ENCODE measurements at regions not wholly inside any gene's neighbourhood (a gene's known extent, or its start where the extent isn't known, plus 50 kb on each side); places are given as distances from the start of the nearest gene placed in this dataset.
"Not testable (repeated sequence)": the region's sequence is repeated elsewhere in the genome, so short reads cannot be mapped to it uniquely, and the experiment has no call there.

DNA sequence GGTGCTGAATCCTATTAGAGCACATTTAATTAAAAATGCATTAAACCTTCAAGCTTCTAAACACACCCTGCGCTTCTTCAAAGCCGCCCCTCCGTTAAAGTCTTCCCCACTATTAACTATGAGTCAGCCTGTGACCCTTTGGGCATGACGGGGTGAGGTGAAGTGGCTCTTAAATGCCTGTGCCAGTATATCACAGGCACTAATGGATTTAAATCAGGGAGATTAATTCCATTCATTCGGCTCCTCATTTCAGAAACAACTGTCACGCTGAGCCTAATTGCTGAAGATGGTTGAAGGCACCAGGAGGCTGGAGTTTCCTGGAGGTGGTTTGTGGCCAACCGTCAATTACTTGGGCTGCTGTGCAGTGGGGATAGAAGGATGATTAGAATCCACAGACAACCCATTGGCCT is 192.6 kb upstream of the MSX2 start:
- POLR2A ChIA-PET, result no interaction called here
- no CpG with 5 or more reads among the region's 7 CpGs for WGBS (ENCODE audit: insufficient coverage)
- Mint-ChIP-seq H3K4me3 (no peak overlapping the region), H3K36me3 (no peaks in the 10 kb centered on the region), H3K27me3 (peaks cover 2 to 20% of the 10 kb centered on the region in 2 donors), H3K9me3 (no peaks in the 10 kb centered on the region), H3K4me1 (no peaks in the 10 kb centered on the region), H3K27ac (no peak overlapping the region)
- no peaks in the 10 kb centered on the region for H3K9me3 ChIP-seq
- no peak overlapping the region for H3K4me3 ChIP-seq (ENCODE audit: control insufficient read depth in 1 of 2, extremely low read depth in 1 of 2, low read length in 1 of 2)
- no peak overlapping the region for H3K27ac ChIP-seq (ENCODE audit: low read length)
- H3K36me3 ChIP-seq (ENCODE audit: control insufficient read depth in 2 of 2, extremely low read depth in 1 of 2, insufficient read depth in 1 of 2, low read length in 1 of 2), result no peaks in the 10 kb centered on the region
- no peak for ATAC-seq (replicated peaks in 1 of 4)
- H3K27me3 ChIP-seq (replicated peaks in 1 of 2; ENCODE audit: control insufficient read depth in 2 of 2, extremely low read depth in 1 of 2, insufficient read depth in 2 of 2, low read length in 1 of 2), result peaks cover 0 to 1% of the 10 kb centered on the region in 2 experiments
- CTCF ChIA-PET, result no interaction called here
- no peak for DNase-seq
- no peaks in the 10 kb centered on the region for H3K4me1 ChIP-seq (ENCODE audit: control insufficient read depth in 1 of 2, extremely low read depth in 1 of 2, insufficient read depth in 2 of 2, low read length in 2 of 2)

DNA sequence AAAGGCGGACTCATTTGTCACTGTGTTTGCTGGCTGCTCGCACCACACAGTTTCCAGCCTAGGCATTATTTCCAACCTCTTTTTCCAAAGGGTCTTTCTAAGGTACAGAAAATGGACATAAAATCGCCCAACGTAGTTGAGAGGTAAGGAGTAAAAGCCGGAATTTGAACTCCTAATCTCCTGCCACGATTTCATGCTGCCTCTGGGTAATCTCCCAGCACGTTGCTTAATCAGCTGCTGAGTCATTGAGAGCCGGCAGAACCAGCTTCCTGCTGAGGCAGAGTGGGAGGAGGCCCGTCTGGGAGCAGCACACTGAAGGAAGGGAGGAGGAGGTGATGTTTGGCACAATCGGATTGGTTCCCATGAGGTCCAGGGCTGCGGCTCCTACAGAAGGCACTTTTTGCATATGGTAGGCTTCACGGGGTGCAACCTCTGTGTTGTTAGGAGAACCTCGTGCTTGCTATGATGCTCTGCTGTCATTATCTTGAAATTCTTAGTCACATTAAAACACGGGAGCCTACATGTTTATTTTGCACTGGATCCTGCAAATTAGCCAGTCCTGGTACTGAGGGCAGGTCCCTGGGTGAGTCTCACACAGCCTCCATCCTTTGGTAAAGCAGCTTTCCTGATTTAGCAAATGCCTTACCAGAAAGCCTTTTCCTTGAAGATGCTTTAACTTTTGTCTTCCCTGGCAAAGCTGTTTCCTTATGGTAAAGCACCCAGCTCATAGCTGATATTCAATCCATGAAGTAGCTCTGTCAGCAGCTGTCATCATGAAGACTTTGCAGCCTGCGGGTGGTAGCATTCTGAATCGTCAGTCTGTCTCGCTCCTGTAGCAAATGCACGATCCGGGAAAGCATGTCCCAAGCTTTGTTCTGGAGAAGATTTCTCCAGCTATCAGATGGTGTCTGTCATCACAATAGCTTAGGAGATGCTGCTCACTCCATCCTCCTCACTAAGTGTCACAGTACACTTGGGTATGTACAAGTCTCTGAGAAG is 191.6 kb upstream of the MSX2 start:
- Mint-ChIP-seq H3K36me3 (no peaks in the 10 kb centered on the region), H3K4me1 (no peaks in the 10 kb centered on the region), H3K27me3 (peaks cover 2 to 20% of the 10 kb centered on the region in 2 donors), H3K27ac (no peak overlapping the region), H3K9me3 (no peaks in the 10 kb centered on the region), H3K4me3 (no peak overlapping the region)
- 30% methylated on average over 17 of the region's 19 CpGs for WGBS (ENCODE audit: insufficient coverage)
- Histone ChIP-seq H3K36me3 (ENCODE audit: control insufficient read depth in 2 of 2, extremely low read depth in 1 of 2, insufficient read depth in 1 of 2, low read length in 1 of 2) (no peaks in the 10 kb centered on the region), H3K27me3 (replicated peaks in 1 of 2; ENCODE audit: control insufficient read depth in 2 of 2, extremely low read depth in 1 of 2, insufficient read depth in 2 of 2, low read length in 1 of 2) (no peaks in the 10 kb centered on the region), H3K27ac (ENCODE audit: low read length) (no peak overlapping the region), H3K4me3 (ENCODE audit: control insufficient read depth in 1 of 2, extremely low read depth in 1 of 2, low read length in 1 of 2) (no peak overlapping the region), H3K4me1 (ENCODE audit: control insufficient read depth in 1 of 2, extremely low read depth in 1 of 2, insufficient read depth in 2 of 2, low read length in 2 of 2) (no peaks in the 10 kb centered on the region), H3K9me3 (no peaks in the 10 kb centered on the region)
- DNase-seq (peak in 1 of 35 experiments; percentile 12), ATAC-seq (replicated peaks in 1 of 4) (no peak)
- ChIA-PET POLR2A (no interaction called here), CTCF (no interaction called here)

DNA sequence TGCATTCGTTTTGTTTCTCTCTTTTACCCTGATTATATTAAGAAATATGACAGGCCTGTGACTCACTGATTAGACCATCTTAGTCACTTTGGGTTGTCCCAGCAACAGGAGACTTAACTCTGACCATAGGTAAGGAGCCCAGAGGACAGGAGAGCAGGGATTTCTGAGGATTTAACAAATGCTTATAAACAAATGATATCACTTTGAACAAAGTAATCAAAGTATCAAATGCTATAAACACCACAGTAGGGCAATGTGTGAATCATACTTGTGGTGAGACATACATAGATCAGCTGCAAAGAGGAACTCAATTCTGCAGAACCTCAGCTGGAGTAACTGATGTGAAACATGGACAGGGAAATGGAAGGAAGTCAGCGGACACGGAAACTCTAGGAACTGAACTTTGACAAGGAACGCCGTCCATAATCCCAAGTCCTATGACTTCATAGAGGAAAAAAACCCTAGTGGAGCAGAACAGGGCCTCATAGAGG is 190.6 kb upstream of the MSX2 start:
- Histone ChIP-seq H3K4me3 (ENCODE audit: control insufficient read depth in 1 of 2, extremely low read depth in 1 of 2, low read length in 1 of 2) (no peak overlapping the region), H3K27ac (ENCODE audit: low read length) (no peak overlapping the region), H3K9me3 (no peaks in the 10 kb centered on the region), H3K27me3 (replicated peaks in 1 of 2; ENCODE audit: control insufficient read depth in 2 of 2, extremely low read depth in 1 of 2, insufficient read depth in 2 of 2, low read length in 1 of 2) (no peaks in the 10 kb centered on the region), H3K4me1 (ENCODE audit: control insufficient read depth in 1 of 2, extremely low read depth in 1 of 2, insufficient read depth in 2 of 2, low read length in 2 of 2) (no peaks in the 10 kb centered on the region), H3K36me3 (ENCODE audit: control insufficient read depth in 2 of 2, extremely low read depth in 1 of 2, insufficient read depth in 1 of 2, low read length in 1 of 2) (no peaks in the 10 kb centered on the region)
- no peak overlapping the region for H3K4me3 Mint-ChIP-seq
- H3K9me3 Mint-ChIP-seq, result peaks cover 0 to 7% (median 6%) of the 10 kb centered on the region in 3 donors
- DNase-seq (no peak), ATAC-seq (replicated peaks in 1 of 4) (no peak)
- ChIA-PET CTCF (no interaction called here), POLR2A (no interaction called here)
- no peaks in the 10 kb centered on the region for H3K4me1 Mint-ChIP-seq
- H3K27ac Mint-ChIP-seq, result no peak overlapping the region
- WGBS (ENCODE audit: insufficient coverage), result no CpG with 5 or more reads among the region's 5 CpGs
- H3K27me3 Mint-ChIP-seq, result peaks cover 2 to 20% of the 10 kb centered on the region in 2 donors
- H3K36me3 Mint-ChIP-seq, result no peaks in the 10 kb centered on the region

DNA sequence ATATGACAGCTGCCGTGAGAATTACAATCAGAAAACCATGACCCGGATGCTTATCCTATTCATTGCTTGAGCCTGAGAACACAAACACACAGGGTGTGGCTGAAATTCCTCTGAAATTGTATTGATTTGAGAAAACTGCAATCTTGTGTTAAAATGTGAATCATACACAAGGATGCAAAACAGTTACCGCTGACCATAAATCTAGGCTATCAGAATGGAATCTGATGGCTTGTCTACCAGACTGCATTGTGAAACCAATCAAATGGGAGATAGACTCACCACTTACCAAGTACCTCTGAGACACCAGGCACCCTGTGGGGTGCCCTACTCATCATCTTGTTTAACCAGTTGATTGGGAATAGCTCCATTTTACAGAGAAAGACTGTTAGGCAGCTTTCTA is 188.7 kb upstream of the MSX2 start:
- Mint-ChIP-seq H3K4me1 (no peaks in the 10 kb centered on the region), H3K36me3 (no peaks in the 10 kb centered on the region), H3K27ac (no peak overlapping the region), H3K4me3 (no peak overlapping the region), H3K9me3 (peaks cover 0 to 12% (median 10%) of the 10 kb centered on the region in 3 donors), H3K27me3 (peaks cover 0 to 4% of the 10 kb centered on the region in 2 donors)
- ATAC-seq (replicated peaks in 1 of 4), result no peak
- Histone ChIP-seq H3K4me3 (ENCODE audit: control insufficient read depth in 1 of 2, extremely low read depth in 1 of 2, low read length in 1 of 2) (no peak overlapping the region), H3K27me3 (replicated peaks in 1 of 2; ENCODE audit: control insufficient read depth in 2 of 2, extremely low read depth in 1 of 2, insufficient read depth in 2 of 2, low read length in 1 of 2) (no peaks in the 10 kb centered on the region), H3K27ac (ENCODE audit: low read length) (no peak overlapping the region), H3K36me3 (ENCODE audit: control insufficient read depth in 2 of 2, extremely low read depth in 1 of 2, insufficient read depth in 1 of 2, low read length in 1 of 2) (no peaks in the 10 kb centered on the region), H3K4me1 (ENCODE audit: control insufficient read depth in 1 of 2, extremely low read depth in 1 of 2, insufficient read depth in 2 of 2, low read length in 2 of 2) (no peaks in the 10 kb centered on the region), H3K9me3 (no peaks in the 10 kb centered on the region)
- 100% methylated on average over 1 of the region's 3 CpGs for WGBS (ENCODE audit: insufficient coverage)
- no peak for DNase-seq
- ChIA-PET CTCF (no interaction called here), POLR2A (no interaction called here)

DNA sequence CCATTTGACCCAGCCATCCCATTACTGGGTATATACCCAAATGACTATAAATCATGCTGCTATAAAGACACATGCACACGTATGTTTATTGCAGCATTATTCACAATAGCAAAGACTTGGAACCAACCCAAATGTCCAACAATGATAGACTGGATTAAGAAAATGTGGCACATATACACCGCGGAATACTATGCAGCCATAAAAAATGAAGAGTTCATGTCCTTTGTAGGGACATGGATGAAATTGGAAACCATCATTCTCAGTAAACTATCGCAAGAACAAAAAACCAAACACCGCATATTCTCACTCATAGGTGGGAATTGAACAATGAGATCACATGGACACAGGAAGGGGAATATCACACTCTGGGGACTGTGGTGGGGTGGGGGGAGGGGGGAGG is 184.6 kb upstream of the MSX2 start:
- H3K4me1 ChIP-seq (ENCODE audit: control insufficient read depth in 1 of 2, extremely low read depth in 1 of 2, insufficient read depth in 2 of 2, low read length in 2 of 2); H3K27ac ChIP-seq (ENCODE audit: low read length); POLR2A ChIA-PET; H3K36me3 ChIP-seq (ENCODE audit: control insufficient read depth in 2 of 2, extremely low read depth in 1 of 2, insufficient read depth in 1 of 2, low read length in 1 of 2); H3K4me3 Mint-ChIP-seq; H3K36me3 Mint-ChIP-seq; ATAC-seq (replicated peaks in 1 of 4); CTCF ChIA-PET; H3K27me3 ChIP-seq (replicated peaks in 1 of 2; ENCODE audit: control insufficient read depth in 2 of 2, extremely low read depth in 1 of 2, insufficient read depth in 2 of 2, low read length in 1 of 2); H3K9me3 ChIP-seq; H3K27me3 Mint-ChIP-seq; H3K4me3 ChIP-seq (ENCODE audit: control insufficient read depth in 1 of 2, extremely low read depth in 1 of 2, low read length in 1 of 2); H3K4me1 Mint-ChIP-seq; H3K27ac Mint-ChIP-seq; DNase-seq: not testable (repeated sequence)
- no CpG with 5 or more reads among the region's 5 CpGs for WGBS (ENCODE audit: insufficient coverage)
- H3K9me3 Mint-ChIP-seq, result peaks cover 0 to 12% (median 11%) of the 10 kb centered on the region in 3 donors

DNA sequence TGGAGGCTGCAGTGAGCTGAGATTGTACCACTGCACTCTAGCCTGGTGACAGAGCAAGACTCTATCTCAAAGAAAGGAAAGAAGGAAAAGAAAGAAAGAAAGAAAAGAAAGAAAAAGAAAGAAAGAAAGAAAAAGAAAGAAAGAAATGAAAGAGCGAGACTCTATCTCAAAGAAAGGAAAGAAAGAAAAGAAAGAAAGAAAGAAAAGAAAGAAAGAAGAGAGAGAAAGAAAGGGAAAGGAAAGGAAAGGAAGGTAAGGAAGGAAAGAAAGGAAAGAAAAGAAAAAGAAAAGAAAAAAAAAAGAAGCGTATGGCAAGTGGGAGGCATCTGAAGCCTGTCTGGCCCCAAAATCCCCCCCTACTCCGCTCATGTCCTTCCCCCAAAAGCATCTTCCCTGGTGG is 182.3 kb upstream of the MSX2 start:
- CTCF ChIA-PET, result no interaction called here

More for the DNA sequence above, 182.3 kb upstream of the MSX2 start:
- POLR2A ChIA-PET, result no interaction called here
- Histone ChIP-seq H3K4me3 (ENCODE audit: control insufficient read depth in 1 of 2, extremely low read depth in 1 of 2, low read length in 1 of 2) (no peak overlapping the region), H3K27me3 (replicated peaks in 1 of 2; ENCODE audit: control insufficient read depth in 2 of 2, extremely low read depth in 1 of 2, insufficient read depth in 2 of 2, low read length in 1 of 2) (no peaks in the 10 kb centered on the region), H3K4me1 (ENCODE audit: control insufficient read depth in 1 of 2, extremely low read depth in 1 of 2, insufficient read depth in 2 of 2, low read length in 2 of 2) (no peaks in the 10 kb centered on the region), H3K9me3 (no peaks in the 10 kb centered on the region), H3K36me3 (ENCODE audit: control insufficient read depth in 2 of 2, extremely low read depth in 1 of 2, insufficient read depth in 1 of 2, low read length in 1 of 2) (no peaks in the 10 kb centered on the region), H3K27ac (ENCODE audit: low read length) (no peak overlapping the region)
- H3K4me1 Mint-ChIP-seq, result no peaks in the 10 kb centered on the region
- no peak overlapping the region for H3K27ac Mint-ChIP-seq
- H3K36me3 Mint-ChIP-seq, result no peaks in the 10 kb centered on the region
- H3K4me3 Mint-ChIP-seq, result no peak overlapping the region
- ATAC-seq (replicated peaks in 1 of 4), result no peak
- no peak for DNase-seq
- no CpG with 5 or more reads among the region's 3 CpGs for whole genome bisulfite sequencing (ENCODE audit: insufficient coverage)
- H3K27me3 Mint-ChIP-seq, result no peaks in the 10 kb centered on the region
- H3K9me3 Mint-ChIP-seq, result peaks cover 0 to 12% (median 11%) of the 10 kb centered on the region in 3 donors

Measured in T-cell (primary cell).